Caco-2 (cell line): ENCODE measurements at regions not wholly inside any gene's neighbourhood (a gene's known extent, or its start where the extent isn't known, plus 50 kb on each side); places are given as distances from the start of the nearest gene placed in this dataset.
A peak's percentile ranks its signal among the peaks of the same experiment; 100 is the strongest.

Experiments
- BruUV-seq: library from RNA; stranded (reverse); fragments of 400-500 nt; replicated peaks from 2 replicates; lab custom pipeline; 2021; lab: Mats Ljungman, UMichigan
- CTCF ChIA-PET: fragments of 300-600 bp; sonication (Branson Sonifier 250); formaldehyde crosslinking; loops from one replicate; lab custom pipeline; 2022; ENCODE audit warnings: antibody characterized with exemption; lab: Charles Lee
- POLR2A ChIA-PET: fragments of 300-600 bp; sonication (Branson Sonifier 250); formaldehyde crosslinking; loops from one replicate; lab custom pipeline; 2022; ENCODE audit warnings: antibody characterized with exemption; lab: Charles Lee
- DNase-seq, 2 experiments: peaks; one replicate each; pipeline versions ENCODE4 v3.0.0 to v3.0.0-alpha.2; 2020 to 2022
- H3K27me3 ChIP-seq: replicated peaks from 2 replicates; pipeline ENCODE4 v1.6.0; 2011; ENCODE audit warnings: low read length; ENCODE audit not compliant: control insufficient read depth, insufficient read depth
- H3K36me3 ChIP-seq: 2 replicates; pipeline ENCODE4 v1.5.1; 2011; ENCODE audit warnings: low read length; ENCODE audit not compliant: control insufficient read depth, insufficient read depth
- H3K4me1 ChIP-seq: fragments of 250-450 bp; sonication (Bioruptor Pico); 2 replicates; pipeline ENCODE4 v1.5.1; 2020; ENCODE audit warnings: mild to moderate bottlenecking
- H3K4me3 ChIP-seq: 2 replicates; pipeline ENCODE4 v1.5.1; 2011; ENCODE audit warnings: low read depth, mild to moderate bottlenecking, control low read depth, low read length
- H3K9me3 ChIP-seq: fragments of 250-450 bp; sonication (Bioruptor Pico); 2 replicates; pipeline ENCODE4 v1.5.1; 2020; ENCODE audit warnings: mild to moderate bottlenecking, moderate library complexity
- H3K27ac Mint-ChIP-seq: one replicate; pipeline ENCODE4 v1.8.0; 2022; ENCODE audit warnings: mixed read lengths; ENCODE audit not compliant: unreplicated experiment
- H3K27me3 Mint-ChIP-seq: one replicate; pipeline ENCODE4 v1.8.0; 2022; ENCODE audit warnings: mixed read lengths; ENCODE audit not compliant: insufficient read depth, unreplicated experiment
- H3K36me3 Mint-ChIP-seq: one replicate; pipeline ENCODE4 v1.8.0; 2022; ENCODE audit warnings: mild to moderate bottlenecking, mixed read lengths; ENCODE audit not compliant: insufficient read depth, unreplicated experiment
- H3K4me1 Mint-ChIP-seq: one replicate; pipeline ENCODE4 v1.8.0; 2022; ENCODE audit warnings: low read depth, mixed read lengths; ENCODE audit not compliant: unreplicated experiment
- H3K4me3 Mint-ChIP-seq: one replicate; pipeline ENCODE4 v1.8.0; 2022; ENCODE audit warnings: mild to moderate bottlenecking, moderate library complexity, mixed read lengths; ENCODE audit not compliant: unreplicated experiment
- H3K9me3 Mint-ChIP-seq: one replicate; pipeline ENCODE4 v1.8.0; 2022; ENCODE audit warnings: mixed read lengths; ENCODE audit not compliant: unreplicated experiment
- CTCF ChIP-seq, 2 experiments: fragments of 200-600 bp in 1 of 2; IDR thresholded peaks; 1 replicate in 1 of 2; 2 replicates in 1 of 2; pipeline versions ENCODE4 v1.5.1 to v1.8.0; 2011 to 2022; ENCODE audit warnings: antibody characterized with exemption in 1 of 2, control low read depth in 1 of 2, inconsistent platforms in 1 of 2, low read depth in 1 of 2, low read length in 1 of 2, mild to moderate bottlenecking in 1 of 2, moderate library complexity in 1 of 2; ENCODE audit not compliant: insufficient read depth in 1 of 2, severe bottlenecking in 1 of 2, unreplicated experiment in 1 of 2
- intact Hi-C: fragments of 100-400 bp; cut with micrococcal nuclease; formaldehyde crosslinking; loops from one replicate; pipeline ENCODE4 v1.10.0; 2022; ENCODE audit not compliant: unreplicated experiment

GRCh38 chr21:43345046-43345745 is 81.7 kb downstream of the SIK1 start:
- intact Hi-C loops: no loop called here
- peaks cover 60% of the 10 kb centered on the region for H3K4me1 ChIP-seq
- no peaks in the 10 kb centered on the region for H3K9me3 ChIP-seq
- H3K36me3 ChIP-seq: no peaks in the 10 kb centered on the region
- H3K4me3 ChIP-seq: no peak overlapping the region
- DNase-seq: no peak
- TF ChIP-seq CTCF (IDR thresholded peaks at IDR 0.05; ENCODE audit: insufficient read depth in 1 of 2, low read depth in 1 of 2, low read length in 1 of 2, severe bottlenecking in 1 of 2, unreplicated experiment in 1 of 2): no peak
- CTCF ChIA-PET: no interaction called here
- H3K4me1 Mint-ChIP-seq: peaks cover 35% of the 10 kb centered on the region
- no peaks in the 10 kb centered on the region for H3K27me3 ChIP-seq
- H3K4me3 Mint-ChIP-seq: peak overlapping the region; percentile 56
- no TSS peak for BruUV-seq
- peak overlapping the region; percentile 84 for H3K27ac Mint-ChIP-seq
- H3K27me3 Mint-ChIP-seq: no peaks in the 10 kb centered on the region
- H3K9me3 Mint-ChIP-seq: no peaks in the 10 kb centered on the region
- POLR2A ChIA-PET: no interaction called here
- peaks cover 21% of the 10 kb centered on the region for H3K36me3 Mint-ChIP-seq

- Mint-ChIP-seq H3K27me3 (no peaks in the 10 kb centered on the region), H3K4me1 (peaks cover 35% of the 10 kb centered on the region), H3K36me3 (peaks cover 21% of the 10 kb centered on the region), H3K4me3 (peak overlapping the region; percentile 56), H3K9me3 (no peaks in the 10 kb centered on the region), H3K27ac (peak overlapping the region; percentile 84)
- ChIA-PET POLR2A (interaction anchor here (0.8 to 1.7 kb wide), 3 partner anchors 11 to 301 kb away, joined by 3 to 20 read pairs (median 3); no protein-coding TSS in a partner anchor), CTCF (interaction anchor here (1.2 to 1.3 kb wide), 2 partner anchors 11 to 301 kb away, joined by 5 to 12 read pairs; no protein-coding TSS in a partner anchor)
- intact Hi-C loops: loop anchor here (1.0 to 5.0 kb wide), 2 partner anchors 11 to 303 kb away; no protein-coding TSS in a partner anchor
- Histone ChIP-seq H3K9me3 (no peaks in the 10 kb centered on the region), H3K36me3 (no peaks in the 10 kb centered on the region), H3K27me3 (no peaks in the 10 kb centered on the region), H3K4me3 (no peak overlapping the region), H3K4me1 (peaks cover 63% of the 10 kb centered on the region)
- DNase-seq: peak; percentile 64 to 74
- BruUV-seq: no TSS peak
- no peak for TF ChIP-seq CTCF (IDR thresholded peaks at IDR 0.05; ENCODE audit: insufficient read depth in 1 of 2, low read depth in 1 of 2, low read length in 1 of 2, severe bottlenecking in 1 of 2, unreplicated experiment in 1 of 2)
Observed at GRCh38 chr21:43343992-43344886, 82.7 kb downstream of the SIK1 start.
